RWPE1 (cell line): ENCODE measurements at regions not wholly inside any gene's neighbourhood (a gene's known extent, or its start where the extent isn't known, plus 50 kb on each side); places are given as distances from the start of the nearest gene placed in this dataset.

Experiments used
- CTCF ChIA-PET: fragments of 350-600 bp; sonication (Branson Sonifier 250); formaldehyde crosslinking; extraction: SDS; loops from one replicate; lab custom pipeline; 2021; lab: Yijun Ruan, JAX
- POLR2A ChIA-PET: fragments of 400-600 bp; formaldehyde crosslinking; extraction: SDS; loops from one replicate; lab custom pipeline; 2020; ENCODE audit warnings: antibody characterized with exemption; ENCODE audit not compliant: low non-redundant PET; lab: Yijun Ruan, JAX
- DNase-seq: peaks from one replicate; pipeline ENCODE4 v3.0.0; 2012; ENCODE audit warnings: low spot score
- H3K27ac ChIP-seq: fragments of 450-650 bp; 2 replicates; pipeline ENCODE4 v1.5.1; 2017
- CTCF ChIP-seq: fragments of 450-650 bp; conservative IDR thresholded peaks from 2 replicates; pipeline ENCODE4 v1.5.1; 2017; ENCODE audit warnings: low read depth, mild to moderate bottlenecking

- no peak for TF ChIP-seq CTCF
- POLR2A ChIA-PET: no interaction called here
- no peak overlapping the region for H3K27ac ChIP-seq
- DNase-seq: no peak
- CTCF ChIA-PET: interaction anchor here (0.7 kb wide), 1 partner anchor 522 kb away, joined by 4 read pairs; no protein-coding TSS in a partner anchor
Observed at GRCh38 chr11:81852896-81853295, 880.8 kb downstream of the FAM181B start.

- DNase-seq: no peak
- no peak for TF ChIP-seq CTCF
- POLR2A ChIA-PET: no interaction called here
- CTCF ChIA-PET: no interaction called here
- no peak overlapping the region for H3K27ac ChIP-seq
Observed at GRCh38 chr11:81840380-81840779, 893.3 kb downstream of the FAM181B start.

- ChIA-PET POLR2A (no interaction called here), CTCF (no interaction called here)
- no peak for TF ChIP-seq CTCF
- no peak overlapping the region for H3K27ac ChIP-seq
- DNase-seq: no peak
Observed at GRCh38 chr11:81839976-81840375, 893.7 kb downstream of the FAM181B start.

GRCh38 chr11:81839016-81839415, 894.6 kb downstream of the FAM181B start:
- no peak for TF ChIP-seq CTCF
- DNase-seq: no peak
- H3K27ac ChIP-seq: no peak overlapping the region
- CTCF ChIA-PET: no interaction called here
- POLR2A ChIA-PET: no interaction called here

- ChIA-PET CTCF (interaction anchor here (0.6 kb wide), 2 partner anchors 140 to 1393 kb away, joined by 4 to 6 read pairs; no protein-coding TSS in a partner anchor), POLR2A (no interaction called here)
- TF ChIP-seq CTCF: no peak
- no peak for DNase-seq
- H3K27ac ChIP-seq: no peak overlapping the region
Observed at GRCh38 chr11:81829976-81830375, 903.7 kb downstream of the FAM181B start.

- TF ChIP-seq CTCF: no peak
- CTCF ChIA-PET: no interaction called here
- no peak overlapping the region for H3K27ac ChIP-seq
- POLR2A ChIA-PET: no interaction called here
- DNase-seq: no peak
Observed at GRCh38 chr11:81825346-81825745, 908.3 kb downstream of the FAM181B start.
